Activated T-cell treated with anti-CD3 and anti-CD28 coated beads, Interleukin-2, amount 50 U/mL, for 48 hours (primary cell): ENCODE measurements at regions not wholly inside any gene's neighbourhood (a gene's known extent, or its start where the extent isn't known, plus 50 kb on each side); places are given as distances from the start of the nearest gene placed in this dataset.

Experiments
- DNase-seq, 2 experiments: peaks; one replicate each; pipeline ENCODE4 v3.0.0-alpha.2; 2020

DNA sequence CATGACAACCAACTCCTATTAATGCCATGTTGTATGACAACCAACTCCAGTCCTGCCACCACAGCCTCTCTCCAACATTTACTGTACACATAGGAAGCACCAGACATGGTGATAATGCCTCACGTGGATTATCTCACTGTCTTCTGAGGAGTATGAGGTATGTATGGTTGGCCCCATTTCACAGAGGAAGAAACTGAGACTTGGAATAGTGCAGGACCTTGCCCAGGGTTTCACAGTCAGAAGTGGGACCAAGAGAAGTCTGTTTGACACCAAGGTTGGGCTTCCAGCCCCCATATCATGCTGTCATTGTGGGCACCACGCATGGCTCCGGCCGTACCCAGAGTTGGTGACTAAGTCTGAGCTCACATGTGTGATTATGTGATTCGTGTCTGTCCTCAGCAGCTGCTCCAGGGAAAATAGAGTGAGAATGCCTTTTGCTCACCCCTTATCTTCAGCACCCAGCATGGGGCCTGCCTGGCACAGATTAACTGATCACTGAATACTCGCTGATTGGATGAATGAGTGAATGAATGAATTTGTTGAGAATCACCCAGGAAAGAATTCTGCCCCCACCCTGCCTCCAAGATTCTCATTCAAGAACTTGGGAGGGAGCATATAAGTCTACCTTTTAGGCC, 204.1 kb upstream of the NLRP1 start:
- no peak for DNase-seq

DNA sequence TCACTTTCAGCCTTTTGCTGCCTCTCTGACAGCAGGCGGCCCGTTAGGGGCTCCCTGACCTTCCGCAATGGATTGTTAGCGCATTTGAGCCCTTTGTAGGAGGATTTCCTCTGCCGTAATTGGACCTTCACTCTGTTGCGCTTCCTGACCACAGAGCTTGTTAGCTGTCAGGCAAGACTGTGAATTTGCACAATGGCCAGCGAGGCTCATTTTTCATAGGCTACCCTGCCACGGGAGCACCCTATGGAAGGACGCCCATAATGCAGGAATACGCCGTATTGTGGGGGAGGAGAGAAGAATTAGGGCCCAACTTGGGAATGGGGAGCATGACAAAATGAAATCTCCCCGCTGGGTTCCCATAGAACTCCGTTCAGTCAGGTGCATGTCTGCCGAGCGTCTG, 205.2 kb upstream of the NLRP1 start:
- no peak for DNase-seq

DNA sequence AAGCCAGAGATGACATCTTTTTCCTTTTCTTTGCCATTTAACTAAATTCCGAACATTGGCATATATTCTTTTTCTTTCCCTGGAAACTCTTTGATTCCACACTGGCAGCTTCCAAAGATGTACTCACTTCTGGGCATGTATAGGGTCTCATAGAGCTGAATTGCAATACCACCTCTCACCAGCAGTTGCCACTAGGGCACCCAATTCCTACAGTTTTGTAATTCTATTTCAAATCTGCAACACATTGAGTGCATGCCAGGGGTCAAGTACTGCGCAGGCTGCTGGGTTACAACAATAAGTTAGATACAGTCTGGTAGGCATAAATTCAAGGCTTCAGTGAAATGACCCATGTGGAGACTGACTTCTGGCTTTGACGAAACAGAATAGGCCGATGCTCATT, 208.8 kb upstream of the NLRP1 start:
- no peak for DNase-seq

DNA sequence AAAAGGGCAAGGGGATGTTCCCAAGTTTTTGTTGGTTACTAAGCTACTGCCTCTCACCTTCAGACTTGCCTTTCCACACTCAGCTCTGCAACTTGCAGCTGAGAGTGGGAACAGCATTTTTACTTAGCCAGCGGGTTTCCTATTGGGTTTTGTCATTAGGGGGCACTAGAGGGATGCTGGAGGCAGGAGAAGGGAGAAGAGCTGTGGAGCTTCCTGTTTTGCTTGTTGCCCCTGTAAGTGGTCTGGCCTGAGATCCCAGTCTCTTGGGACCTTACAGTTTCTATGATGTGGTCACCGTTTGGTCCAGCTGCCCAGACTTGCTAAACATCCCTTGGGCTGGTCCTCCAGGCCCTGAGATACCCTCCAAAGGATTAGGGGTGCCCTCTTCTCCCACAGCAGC, 209.6 kb upstream of the NLRP1 start:
- DNase-seq: no peak

DNA sequence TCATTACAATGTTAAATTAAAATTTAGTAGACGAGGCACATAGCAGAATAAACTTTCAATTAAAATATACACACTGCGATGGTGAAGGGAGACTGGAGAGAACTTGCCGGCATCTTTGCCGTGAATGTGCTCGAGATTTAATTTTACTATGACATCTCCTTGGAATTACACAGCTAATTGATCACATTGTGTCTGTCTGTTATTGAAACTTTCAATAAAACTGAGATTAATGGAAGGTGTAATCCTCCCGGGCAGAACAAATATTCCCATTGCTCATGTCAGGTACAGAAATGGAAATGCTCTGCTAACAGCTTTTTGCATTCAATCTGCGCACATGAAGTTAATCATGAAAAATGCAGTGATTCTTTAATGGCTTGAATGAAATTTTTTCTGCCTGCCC, 210.1 kb upstream of the NLRP1 start:
- DNase-seq: no peak

DNA sequence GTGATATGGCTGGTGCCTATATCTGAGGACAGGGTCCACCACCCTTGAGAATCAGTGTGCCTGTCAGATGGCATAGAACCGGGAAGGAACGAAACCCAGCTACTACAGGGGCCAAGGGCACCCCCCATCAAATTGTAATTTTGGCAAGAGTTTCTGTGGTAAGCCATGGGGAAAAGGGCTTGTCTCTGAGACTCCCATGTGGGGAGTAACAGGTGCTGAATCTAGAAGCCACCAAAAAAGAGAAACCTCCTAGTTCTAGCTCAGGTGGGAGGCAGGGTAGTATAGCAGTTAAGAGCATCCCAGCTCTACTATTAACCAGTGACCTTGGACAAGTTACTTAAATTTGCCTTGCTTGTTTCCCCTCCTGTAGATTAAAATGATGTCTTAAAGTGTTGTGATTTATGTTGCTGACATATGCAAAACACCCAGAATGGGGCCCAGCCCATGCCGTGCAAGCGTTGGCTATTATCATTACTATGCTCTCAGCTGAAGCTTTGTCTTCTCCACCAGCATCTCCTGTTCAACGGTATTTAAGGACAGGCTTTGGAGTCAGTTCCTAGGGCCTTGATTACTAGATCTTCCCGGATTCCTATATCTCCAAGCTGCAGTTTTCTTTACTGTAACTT, 210.7 kb upstream of the NLRP1 start:
- no peak for DNase-seq

DNA sequence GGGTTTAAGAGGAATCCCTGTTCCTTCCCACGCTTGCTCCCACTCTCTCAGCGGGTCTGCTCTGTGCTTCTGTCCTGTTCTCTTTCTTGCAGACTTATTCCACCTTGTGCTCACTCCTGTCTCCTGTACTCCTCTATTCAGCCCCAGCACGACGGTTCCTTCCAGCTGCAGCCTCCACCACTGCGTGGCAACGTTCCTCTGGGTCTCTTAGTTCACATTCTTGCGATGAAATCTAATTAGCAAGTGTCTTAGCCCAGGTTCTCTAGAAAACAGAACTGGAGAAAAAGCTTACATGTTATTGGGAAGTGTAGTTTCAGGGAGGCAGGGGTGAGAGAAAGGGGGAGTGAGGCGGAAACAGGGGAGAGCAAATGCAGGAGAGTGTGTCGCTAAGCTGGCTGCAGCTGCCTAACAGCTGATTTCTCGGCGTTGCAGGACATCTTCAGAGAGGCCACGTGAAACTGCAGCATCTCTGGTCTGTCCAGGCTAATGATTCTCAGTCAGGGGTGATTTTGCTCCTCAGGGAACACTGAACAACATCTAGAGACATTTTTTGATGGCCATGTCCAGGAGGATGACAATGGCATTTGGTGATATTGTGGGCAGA, 213.2 kb upstream of the NLRP1 start:
- DNase-seq: no peak

DNA sequence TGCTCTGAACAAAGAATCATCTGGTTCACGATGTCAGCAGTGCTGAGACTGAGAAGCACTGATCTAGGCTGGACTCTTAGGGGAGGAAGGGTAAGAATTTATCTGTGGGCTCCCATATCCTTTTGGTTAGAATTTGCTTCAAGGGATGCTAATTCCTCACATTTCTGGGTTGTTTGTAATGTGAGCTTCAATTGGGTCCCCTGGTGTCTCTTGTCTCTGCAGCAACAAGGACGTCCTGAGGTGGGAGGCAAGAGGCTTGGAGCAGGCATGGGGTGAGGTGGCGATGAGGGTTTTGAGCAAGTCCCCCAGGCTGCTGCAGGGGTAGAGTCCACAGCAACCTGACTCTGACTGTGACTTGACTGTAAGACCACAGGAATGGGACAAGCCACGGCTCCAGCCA, 213.8 kb upstream of the NLRP1 start:
- no peak for DNase-seq

DNA sequence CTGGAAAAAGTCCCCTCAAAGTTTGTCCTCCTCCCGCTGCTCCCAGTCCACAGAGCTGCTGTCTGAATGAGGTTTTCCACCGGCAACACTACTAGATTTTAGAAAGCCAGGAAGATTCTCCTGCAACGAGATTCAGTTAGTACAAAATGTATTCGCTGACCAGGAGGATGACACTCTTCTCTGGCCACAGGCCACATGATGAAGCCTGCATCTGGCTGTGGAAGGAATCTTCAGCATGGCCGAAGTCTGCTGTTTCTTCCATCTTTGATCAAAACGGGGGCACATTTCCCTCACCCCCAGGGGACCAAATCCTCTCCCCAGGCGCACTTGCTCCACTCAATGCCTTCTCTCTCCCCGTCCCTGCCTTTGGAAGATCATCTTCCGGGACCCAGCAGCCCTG, 215.8 kb upstream of the NLRP1 start:
- DNase-seq: no peak

DNA sequence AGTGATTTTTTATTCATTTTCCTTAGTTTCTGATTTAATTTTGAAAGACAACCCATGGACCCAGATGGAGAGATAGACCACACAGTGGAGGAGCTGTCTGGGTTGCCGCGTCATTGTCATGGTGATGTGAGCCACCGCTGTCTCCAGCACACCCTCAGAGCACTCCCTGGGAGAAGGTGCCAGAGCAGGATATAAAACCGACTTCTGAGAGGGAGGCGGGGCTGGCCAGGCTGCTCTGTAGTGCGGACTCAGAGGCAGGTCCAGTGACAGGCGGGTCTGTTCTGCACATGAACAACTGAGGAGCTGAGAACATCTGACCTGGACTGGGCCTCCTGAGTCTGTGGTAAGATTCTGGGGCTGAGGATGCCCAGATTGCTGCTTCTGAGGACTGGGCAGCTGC, 216.3 kb upstream of the NLRP1 start:
- DNase-seq: no peak

DNA sequence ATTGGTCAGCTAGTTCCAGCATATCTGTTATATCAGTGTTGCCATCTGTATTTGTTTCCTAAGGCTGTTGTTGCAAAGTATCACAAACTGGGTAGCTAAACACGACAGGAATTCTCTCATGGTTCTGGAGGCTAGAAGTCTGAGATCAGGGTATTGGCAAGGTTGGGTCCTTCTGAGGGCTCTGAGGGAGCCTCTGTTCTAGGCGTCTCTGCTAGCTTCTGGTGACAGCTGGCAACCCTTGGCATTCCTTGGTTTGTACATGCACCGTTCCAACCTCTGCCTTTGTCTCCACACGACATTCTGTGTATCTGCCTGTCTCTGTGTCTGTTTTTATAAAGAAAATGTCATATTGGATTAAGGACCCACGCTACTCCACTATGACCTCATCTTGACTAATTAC, 219.9 kb upstream of the NLRP1 start:
- DNase-seq: no peak

DNA sequence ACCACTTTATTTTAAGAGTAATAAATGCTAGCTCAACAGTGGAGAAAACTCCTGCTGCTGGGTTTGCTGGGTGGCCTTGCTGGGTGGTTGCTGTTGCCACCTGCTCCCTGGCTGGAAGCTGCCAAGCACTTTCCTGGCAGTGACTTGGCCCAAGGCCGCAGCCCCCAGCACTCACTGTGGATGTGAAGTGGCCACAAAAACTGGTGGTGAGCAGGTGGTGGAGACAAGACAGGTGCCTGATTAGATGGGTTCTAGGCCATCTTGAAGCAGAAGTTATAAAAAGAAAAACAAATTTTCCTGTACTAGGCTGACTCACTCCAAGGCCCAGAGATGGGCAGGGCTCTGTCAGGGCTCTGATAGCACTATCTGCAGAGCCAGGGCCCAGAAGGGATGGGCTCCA, 224.7 kb upstream of the NLRP1 start:
- DNase-seq: no peak

DNA sequence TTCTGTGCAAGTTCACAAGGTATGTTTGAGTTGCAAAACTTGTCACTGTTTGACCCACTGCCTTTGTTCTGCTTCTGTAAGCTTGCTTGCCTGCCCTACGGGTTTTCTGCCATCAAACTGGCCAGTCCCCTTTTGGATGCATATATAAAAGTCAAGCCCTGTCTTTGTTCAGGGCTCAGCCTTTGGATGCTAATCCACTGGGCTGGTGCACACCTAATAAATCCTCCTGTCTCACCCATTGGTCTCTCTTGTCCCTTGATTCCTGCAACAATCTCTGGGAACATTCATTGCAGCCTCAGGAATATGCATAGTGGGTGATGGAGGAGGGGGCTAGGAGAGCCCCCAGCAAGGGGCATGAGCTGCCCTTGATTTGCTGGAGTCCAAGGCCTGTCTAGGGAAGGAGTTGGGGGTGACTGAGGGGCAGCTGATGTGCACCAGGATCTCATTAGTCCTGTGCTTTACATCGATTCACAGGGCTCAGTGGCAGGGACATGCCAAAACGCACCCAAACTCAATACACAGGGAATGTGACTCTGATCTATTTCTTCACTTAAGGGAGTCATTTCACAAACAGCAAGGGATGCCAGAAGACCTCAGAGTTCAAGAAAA, 225.4 kb upstream of the NLRP1 start:
- no peak for DNase-seq

DNA sequence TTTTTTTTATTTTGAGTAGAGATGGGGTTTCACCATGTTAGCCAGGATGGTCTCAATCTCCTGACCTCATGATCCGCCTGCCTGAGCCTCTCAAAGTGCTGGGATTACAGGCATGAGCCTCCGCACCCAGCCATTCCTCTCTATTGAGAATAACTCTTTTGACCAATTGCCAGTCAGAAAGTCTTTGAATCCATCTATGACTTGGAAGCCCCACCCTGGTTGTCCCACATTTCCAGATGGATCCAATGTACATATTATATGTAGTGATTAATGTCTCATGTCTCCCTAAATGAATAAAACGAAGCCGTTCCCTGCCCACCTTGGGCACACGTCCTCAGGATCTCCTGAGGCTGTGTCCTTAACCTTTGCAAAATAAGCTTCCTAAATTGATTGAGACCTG, 228.3 kb upstream of the NLRP1 start:
- no peak for DNase-seq

DNA sequence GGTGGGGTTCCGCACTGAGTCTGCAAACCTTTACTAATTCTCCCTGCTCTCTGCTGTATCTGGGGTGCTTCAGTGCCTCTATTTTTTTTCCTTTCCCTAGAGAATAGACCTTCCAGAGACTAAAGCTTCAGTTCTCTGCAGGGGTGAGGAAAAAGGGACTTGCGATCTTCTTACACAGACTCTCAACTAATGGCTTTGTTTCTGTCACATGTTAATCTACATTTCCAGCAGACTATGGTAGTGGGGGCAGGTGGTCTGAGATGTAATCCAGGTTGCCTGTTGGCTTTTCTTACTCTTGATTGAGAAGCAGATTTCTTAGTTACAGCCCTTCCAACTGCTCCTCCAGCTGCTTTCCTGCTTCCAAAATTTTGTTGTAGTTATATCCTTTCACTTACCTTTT, 229.0 kb upstream of the NLRP1 start:
- DNase-seq: no peak

DNA sequence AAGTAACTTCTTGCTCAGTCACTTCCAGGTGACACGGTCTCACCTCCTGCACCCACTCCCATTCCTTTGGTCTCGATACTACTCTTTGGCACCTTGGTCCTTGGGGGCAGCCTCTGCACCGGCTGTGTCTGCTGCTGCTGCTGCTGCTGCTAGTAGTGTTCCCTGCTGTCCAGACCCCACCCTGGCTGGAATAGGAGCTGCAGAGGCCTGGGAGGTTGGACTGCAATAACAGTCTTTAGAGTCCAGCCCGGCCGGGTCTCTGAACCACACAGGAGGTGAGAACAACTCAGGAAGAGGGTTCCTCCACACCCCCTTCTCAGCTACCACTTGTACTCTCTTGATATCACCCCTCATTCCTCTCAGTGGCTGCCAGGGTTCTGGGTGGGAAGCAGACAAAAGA, 231.1 kb upstream of the NLRP1 start:
- DNase-seq: no peak

DNA sequence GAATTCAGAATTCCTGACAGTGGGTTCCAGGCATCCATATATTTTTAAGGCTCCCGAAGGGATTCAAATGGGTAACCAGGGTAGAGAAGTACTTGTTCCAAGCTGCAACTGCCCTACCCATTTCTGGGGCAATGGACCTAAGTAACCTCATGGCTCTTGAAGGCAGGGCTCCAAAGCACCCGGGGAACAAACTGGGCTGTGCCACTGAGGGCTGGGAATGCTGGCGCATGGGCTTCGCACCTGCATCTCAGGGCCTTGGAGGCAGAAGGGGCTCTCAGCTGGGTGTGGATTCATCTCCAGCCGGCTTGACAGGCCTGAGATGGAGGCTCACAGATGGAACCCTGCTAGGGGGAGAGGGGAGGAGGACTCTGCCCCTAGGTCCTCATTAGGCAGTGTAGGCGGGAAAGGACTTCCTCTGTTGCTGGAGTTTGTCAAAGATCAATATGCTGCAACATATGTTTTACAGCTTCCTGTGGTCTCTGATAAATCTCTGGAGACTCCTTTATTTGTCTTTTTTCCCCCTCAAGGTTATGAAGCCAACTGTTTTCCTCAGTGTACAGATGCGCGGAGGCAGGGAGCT, 232.3 kb upstream of the NLRP1 start:
- DNase-seq: no peak

DNA sequence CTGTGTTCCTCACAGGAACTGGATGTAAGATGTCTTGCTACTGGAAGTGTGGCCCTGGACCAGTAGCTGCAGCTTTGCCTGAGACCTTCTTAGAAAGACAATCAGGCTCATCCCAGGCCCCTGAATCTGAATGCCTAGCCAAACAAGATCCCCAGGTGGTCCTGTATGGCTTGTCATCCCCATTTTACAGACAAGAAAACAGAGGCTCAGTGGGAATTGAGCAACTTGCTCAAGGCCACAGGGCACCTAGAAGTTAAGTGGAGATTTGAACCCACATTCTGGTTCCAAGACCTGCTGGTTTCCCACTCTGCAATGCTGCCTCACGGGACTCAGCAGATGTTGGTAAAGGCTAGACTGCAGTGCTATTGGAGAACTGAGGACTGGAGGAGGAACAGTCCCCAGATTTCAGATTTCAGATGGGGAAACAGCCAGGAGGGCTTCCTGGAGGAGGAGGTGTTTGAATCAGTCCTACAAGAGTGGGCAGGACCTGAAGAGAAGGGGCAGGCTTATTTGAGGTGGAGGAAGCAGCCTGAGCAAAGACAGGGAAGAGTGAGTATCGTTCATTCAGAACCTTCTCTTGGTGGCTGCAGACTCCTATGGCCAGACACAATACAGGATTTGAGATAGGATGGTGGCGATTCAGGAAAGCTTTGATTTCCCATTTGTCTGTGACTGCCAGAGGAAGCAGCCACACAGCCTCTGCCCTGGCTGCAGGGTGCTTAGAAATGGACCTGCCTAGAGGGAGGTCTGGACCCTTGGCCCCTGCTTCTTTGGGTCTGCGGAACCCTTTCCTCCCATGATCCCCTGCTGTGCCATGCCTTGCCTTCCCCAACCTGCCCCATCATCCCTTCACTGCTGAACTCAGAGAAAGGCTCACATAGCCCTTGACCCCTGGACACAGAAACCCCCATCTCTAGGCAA, 233.4 kb upstream of the NLRP1 start:
- no peak for DNase-seq

DNA sequence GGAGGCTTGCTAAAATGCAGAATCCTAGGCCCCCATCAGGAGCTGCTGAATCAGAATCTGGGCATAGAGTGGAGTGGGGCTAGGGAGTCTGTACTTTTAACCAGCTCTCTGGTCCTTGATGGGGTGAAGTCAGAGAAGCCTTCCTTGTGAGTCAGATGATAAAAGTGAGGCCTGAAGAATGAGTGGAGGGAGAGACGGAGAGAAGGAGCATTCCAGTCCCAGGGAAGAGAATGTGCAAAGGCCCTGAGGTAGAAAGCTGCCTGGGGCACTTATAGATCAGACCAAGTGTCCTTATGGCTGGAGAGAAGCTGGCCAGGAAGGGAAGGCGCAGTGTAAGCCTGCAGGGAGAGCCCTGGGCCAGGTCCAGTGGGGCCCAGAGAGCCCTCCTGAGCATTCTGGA, 235.1 kb upstream of the NLRP1 start:
- no peak for DNase-seq

DNA sequence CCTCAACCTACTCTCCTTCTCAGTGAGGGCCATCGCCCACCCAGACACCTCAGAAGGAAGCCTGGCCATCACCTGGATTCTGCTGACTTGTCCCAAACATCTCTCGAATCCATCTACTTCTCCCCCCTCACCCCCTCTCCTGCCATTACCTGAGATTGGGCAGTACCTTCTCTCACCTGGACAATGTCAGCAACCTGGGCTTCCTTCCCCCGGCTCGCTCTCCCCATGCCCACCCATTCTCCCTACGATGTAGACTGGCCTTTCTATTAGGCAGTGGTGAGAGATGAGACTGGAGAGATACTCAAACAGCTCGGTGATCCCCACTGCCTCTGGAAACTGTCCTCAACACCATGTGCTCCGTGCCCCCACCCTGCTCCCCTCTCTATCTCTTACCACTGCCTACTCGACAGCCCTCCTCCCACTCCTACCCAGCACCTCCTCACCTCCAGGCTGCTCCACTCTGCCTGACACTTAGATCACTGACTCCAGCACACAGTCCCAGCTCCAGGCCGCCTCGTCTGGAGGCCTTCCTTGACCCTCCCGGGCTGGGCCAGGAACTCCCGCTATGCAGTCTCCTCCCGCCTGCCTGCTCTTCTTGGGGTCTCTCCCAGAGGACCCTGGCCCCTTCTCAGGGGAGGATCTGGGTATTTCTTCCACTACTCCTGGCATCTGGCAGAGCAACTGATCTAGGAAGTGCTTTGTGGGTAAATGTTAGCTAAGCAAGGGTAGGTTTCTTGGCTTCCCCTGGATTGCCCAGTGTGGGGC, 235.8 kb upstream of the NLRP1 start:
- no peak for DNase-seq

DNA sequence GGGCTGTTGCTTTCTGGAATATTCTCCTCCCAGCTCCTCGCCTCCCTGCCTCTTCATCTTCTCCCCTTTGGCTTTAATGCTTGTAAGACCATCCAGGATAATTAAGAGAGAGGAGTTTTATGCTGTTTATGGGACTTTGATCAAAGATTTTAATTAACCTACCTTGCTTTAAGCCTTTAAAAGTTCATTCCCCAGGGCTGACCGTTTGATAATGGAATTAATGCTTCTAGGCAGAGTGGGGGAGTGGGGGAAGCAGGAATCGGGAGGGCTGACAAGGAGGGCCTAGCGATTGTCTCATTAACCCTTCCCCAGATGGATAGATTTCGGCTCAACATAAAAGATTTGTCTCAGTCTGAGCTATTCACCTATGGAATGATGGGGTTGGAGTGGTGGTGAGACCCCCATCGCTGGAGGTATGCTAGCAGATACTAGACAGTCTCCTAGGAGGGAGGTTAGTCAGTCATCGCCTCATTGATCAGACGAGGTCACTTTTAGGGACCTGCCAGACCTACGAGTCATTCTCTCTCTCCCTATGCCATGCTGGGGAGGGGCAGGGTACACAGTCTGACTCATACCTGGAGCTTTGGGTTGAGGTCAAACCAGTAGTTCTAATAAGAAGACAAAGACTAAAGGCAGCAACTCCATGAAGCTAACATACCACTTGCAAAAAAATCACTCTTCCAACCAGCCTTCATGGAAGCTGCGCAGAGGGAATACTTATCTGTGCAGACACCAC, 236.6 kb upstream of the NLRP1 start:
- peak in 1 of 2 experiments; percentile 22 for DNase-seq
